WTC11 (cell line): ENCODE measurements at regions not wholly inside any gene's neighbourhood (a gene's known extent, or its start where the extent isn't known, plus 50 kb on each side); places are given as distances from the start of the nearest gene placed in this dataset.

Source experiments
- ATAC-seq: fragments of 200-7000 bp; cut with Tn5 transposase; 2 replicates; pipeline ENCODE4 v1.10.0; 2021; ENCODE audit warnings: mild to moderate bottlenecking, moderate library complexity
- CTCF ChIA-PET: fragments of 300-600 bp; sonication (Branson Sonifier 250); formaldehyde crosslinking; loops from one replicate; lab custom pipeline; 2021; ENCODE audit warnings: antibody characterized with exemption; lab: Charles Lee
- POLR2A ChIA-PET: fragments of 350-600 bp; sonication (Branson Sonifier 250); formaldehyde crosslinking; loops from one replicate; lab custom pipeline; 2021; ENCODE audit warnings: antibody characterized with exemption; lab: Charles Lee
- DNase-seq: peaks from one replicate; pipeline ENCODE4 v3.0.0; 2021; ENCODE audit warnings: low spot score
- H3K27ac Mint-ChIP-seq: 2 replicates; pipeline ENCODE4 v1.8.0; 2021; ENCODE audit warnings: mixed read lengths
- H3K27me3 Mint-ChIP-seq: 2 replicates; pipeline ENCODE4 v1.8.0; 2021; ENCODE audit warnings: low read depth, mild to moderate bottlenecking, moderate library complexity, mixed read lengths
- H3K36me3 Mint-ChIP-seq: 2 replicates; pipeline ENCODE4 v1.8.0; 2021; ENCODE audit warnings: mixed read lengths
- H3K4me1 Mint-ChIP-seq: 2 replicates; pipeline ENCODE4 v1.8.0; 2022; ENCODE audit warnings: mixed read lengths
- H3K4me3 Mint-ChIP-seq: 2 replicates; pipeline ENCODE4 v1.8.0; 2021; ENCODE audit warnings: mild to moderate bottlenecking, moderate library complexity, mixed read lengths
- H3K9me3 Mint-ChIP-seq: 2 replicates; pipeline ENCODE4 v1.8.0; 2021; ENCODE audit warnings: mixed read lengths
- ATF1 ChIP-seq: sonication (generic); formaldehyde crosslinking; IDR thresholded peaks from 2 replicates; pipeline ENCODE4 v1.8.1; 2023; ENCODE audit warnings: mild to moderate bottlenecking, moderate library complexity, missing genetic modification reagents
- FOXJ3 ChIP-seq: sonication (generic); formaldehyde crosslinking; IDR thresholded peaks from 2 replicates; pipeline ENCODE4 v1.9.0; 2021; ENCODE audit warnings: missing genetic modification reagents, mild to moderate bottlenecking, borderline replicate concordance
- GTF2I ChIP-seq: fragments of 250-450 bp; sonication (Bioruptor Pico); conservative IDR thresholded peaks from 2 replicates; pipeline ENCODE4 v1.4.0; 2021; ENCODE audit warnings: mild to moderate bottlenecking
- IRF2 ChIP-seq: sonication (generic); formaldehyde crosslinking; IDR thresholded peaks from 2 replicates; pipeline ENCODE4 v1.8.0; 2022; ENCODE audit warnings: low read depth, missing genetic modification reagents, borderline replicate concordance
- MXD4 ChIP-seq: fragments of 250-450 bp; sonication (Bioruptor Pico); IDR thresholded peaks from 2 replicates; pipeline ENCODE4 v1.8.0; 2021; ENCODE audit warnings: mild to moderate bottlenecking, moderate library complexity, borderline replicate concordance
- NFYB ChIP-seq: sonication (generic); formaldehyde crosslinking; conservative IDR thresholded peaks from 2 replicates; pipeline ENCODE4 v1.8.0; 2022; ENCODE audit warnings: low read depth, missing genetic modification reagents
- RELA ChIP-seq: sonication (generic); formaldehyde crosslinking; IDR thresholded peaks from 2 replicates; pipeline ENCODE4 v1.8.1; 2022; ENCODE audit warnings: missing genetic modification reagents, mild to moderate bottlenecking, borderline replicate concordance
- SMAD3 ChIP-seq: sonication (generic); formaldehyde crosslinking; IDR thresholded peaks from 2 replicates; pipeline ENCODE4 v1.8.0; 2022; ENCODE audit warnings: missing genetic modification reagents, mild to moderate bottlenecking, borderline replicate concordance
- SP1 ChIP-seq: sonication (generic); formaldehyde crosslinking; conservative IDR thresholded peaks from 2 replicates; pipeline ENCODE4 v1.8.1; 2022; ENCODE audit warnings: missing genetic modification reagents
- TEAD1 ChIP-seq: sonication (generic); formaldehyde crosslinking; IDR thresholded peaks from 2 replicates; pipeline ENCODE4 v1.8.0; 2022; ENCODE audit warnings: mild to moderate bottlenecking, missing genetic modification reagents
- TP53 ChIP-seq: sonication (generic); formaldehyde crosslinking; IDR thresholded peaks from 2 replicates; pipeline ENCODE4 v1.8.1; 2023; ENCODE audit warnings: mild to moderate bottlenecking, missing genetic modification reagents
- ZNF138 ChIP-seq: sonication (generic); formaldehyde crosslinking; conservative IDR thresholded peaks from 2 replicates; pipeline ENCODE4 v1.8.1; 2022; ENCODE audit warnings: mild to moderate bottlenecking, moderate library complexity, missing genetic modification reagents
- ZNF219 ChIP-seq: sonication (generic); formaldehyde crosslinking; IDR thresholded peaks from 2 replicates; pipeline ENCODE4 v1.8.0; 2023; ENCODE audit warnings: missing genetic modification reagents, mild to moderate bottlenecking, borderline replicate concordance
- ZNF263 ChIP-seq: sonication (generic); formaldehyde crosslinking; IDR thresholded peaks from 2 replicates; pipeline ENCODE4 v1.8.1; 2022; ENCODE audit warnings: low read depth, mild to moderate bottlenecking, moderate library complexity, missing genetic modification reagents
- ZNF416 ChIP-seq: fragments of 250-450 bp; sonication (Bioruptor Pico); IDR thresholded peaks from 2 replicates; pipeline ENCODE4 v1.9.0; 2021; ENCODE audit warnings: mild to moderate bottlenecking, inconsistent platforms
- TF ChIP-seq, protein P1 (sequence below): sonication (generic); formaldehyde crosslinking; IDR thresholded peaks from 2 replicates; pipeline ENCODE4 v1.8.0; 2023; ENCODE audit warnings: mild to moderate bottlenecking, missing genetic modification reagents
- TF ChIP-seq, protein P2 (sequence below): sonication (generic); formaldehyde crosslinking; IDR thresholded peaks from 2 replicates; pipeline ENCODE4 v1.8.1; 2022; ENCODE audit warnings: mild to moderate bottlenecking, moderate library complexity, missing genetic modification reagents
- TF ChIP-seq, protein P3 (sequence below): sonication (generic); formaldehyde crosslinking; IDR thresholded peaks from 2 replicates; pipeline ENCODE4 v1.8.1; 2023; ENCODE audit warnings: mild to moderate bottlenecking, missing genetic modification reagents, moderate library complexity
- TF ChIP-seq, protein P4 (sequence below): fragments of 250-450 bp; sonication (Bioruptor Pico); IDR thresholded peaks from 2 replicates; pipeline ENCODE4 v1.8.0; 2021; ENCODE audit warnings: mild to moderate bottlenecking
- TF ChIP-seq, protein P5 (sequence below): fragments of 250-450 bp; sonication (Bioruptor Pico); conservative IDR thresholded peaks from 2 replicates; pipeline ENCODE4 v1.9.0; 2021; ENCODE audit warnings: mild to moderate bottlenecking
- TF ChIP-seq, protein P6 (sequence below): fragments of 250-450 bp; sonication (Bioruptor Pico); IDR thresholded peaks from 2 replicates; pipeline ENCODE4 v1.9.0; 2021; ENCODE audit warnings: moderate library complexity, mild to moderate bottlenecking, inconsistent platforms, borderline replicate concordance
- TF ChIP-seq, protein P7 (sequence below): fragments of 250-450 bp; sonication (Bioruptor Pico); IDR thresholded peaks from 2 replicates; pipeline ENCODE4 v2.1.2; 2022; ENCODE audit warnings: mild to moderate bottlenecking, moderate library complexity

DNA sequence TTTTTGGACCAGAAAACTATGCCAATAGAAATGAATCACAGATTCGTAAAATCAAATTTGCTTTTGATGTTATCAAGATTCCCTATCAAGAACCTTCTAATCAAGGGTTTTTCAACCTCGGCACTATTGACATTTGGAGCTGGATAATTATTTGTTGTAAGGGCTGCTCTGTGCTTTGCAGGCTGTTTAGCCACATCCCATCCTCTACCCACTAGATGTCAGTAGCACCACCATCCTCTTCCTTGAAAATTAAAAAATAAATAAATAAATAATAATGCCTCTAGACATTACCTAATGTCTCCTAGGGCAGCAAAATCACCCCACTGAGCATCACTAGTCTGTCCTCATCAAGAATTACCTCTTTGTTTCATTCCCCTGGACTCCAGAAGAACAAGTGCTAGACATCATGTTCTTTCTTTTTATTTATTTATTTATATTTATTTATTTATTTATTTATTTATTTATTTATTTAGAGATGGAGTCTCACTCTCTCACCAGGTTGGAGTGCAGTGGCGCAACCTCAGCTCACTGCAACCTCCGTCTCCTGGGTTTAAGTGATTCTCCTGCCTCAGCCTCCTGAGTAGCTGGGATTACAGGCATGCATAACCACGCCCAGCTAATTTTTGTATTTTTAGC is 744.7 kb downstream of the KCNA4 start:
- H3K27ac Mint-ChIP-seq, result no peak overlapping the region
- H3K36me3 Mint-ChIP-seq, result no peaks in the 10 kb centered on the region

DNA sequence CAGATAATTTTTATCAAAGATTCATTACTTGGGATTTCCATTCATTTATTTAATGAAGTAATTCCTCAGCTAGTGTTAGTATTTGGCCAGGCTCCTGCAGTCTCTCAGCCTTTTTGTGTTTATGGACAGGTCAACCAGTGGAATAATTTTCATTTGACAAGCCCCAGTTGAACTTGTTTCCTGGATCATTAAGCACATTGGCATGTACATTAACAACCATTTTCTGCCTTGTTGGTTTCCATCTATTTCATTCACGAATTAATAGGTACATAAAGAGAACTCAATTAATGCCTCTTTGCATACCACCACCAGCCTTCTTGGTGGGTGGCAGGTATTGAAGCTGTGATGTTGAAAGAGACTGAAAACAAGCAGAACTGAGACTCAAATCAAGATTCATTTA is 745.2 kb downstream of the KCNA4 start:
- no peak overlapping the region for H3K4me3 Mint-ChIP-seq
- no peaks in the 10 kb centered on the region; the same call in 1 of the 2 replicates for H3K27me3 Mint-ChIP-seq
- H3K36me3 Mint-ChIP-seq, result no peaks in the 10 kb centered on the region
- no peaks in the 10 kb centered on the region for H3K4me1 Mint-ChIP-seq
- no peak for ATAC-seq
- no peaks in the 10 kb centered on the region for H3K9me3 Mint-ChIP-seq
- no peak overlapping the region for H3K27ac Mint-ChIP-seq
- CTCF ChIA-PET, result interaction anchor here (0.7 to 1.8 kb wide), 6 partner anchors 25 to 112 kb away, joined by 3 to 8 read pairs (median 4); no protein-coding TSS in a partner anchor
- POLR2A ChIA-PET, result no interaction called here
- DNase-seq, result no peak
- no peak for TF ChIP-seq TP53
- TF ChIP-seq TEAD1, result no peak
- TF ChIP-seq, protein P1, sequence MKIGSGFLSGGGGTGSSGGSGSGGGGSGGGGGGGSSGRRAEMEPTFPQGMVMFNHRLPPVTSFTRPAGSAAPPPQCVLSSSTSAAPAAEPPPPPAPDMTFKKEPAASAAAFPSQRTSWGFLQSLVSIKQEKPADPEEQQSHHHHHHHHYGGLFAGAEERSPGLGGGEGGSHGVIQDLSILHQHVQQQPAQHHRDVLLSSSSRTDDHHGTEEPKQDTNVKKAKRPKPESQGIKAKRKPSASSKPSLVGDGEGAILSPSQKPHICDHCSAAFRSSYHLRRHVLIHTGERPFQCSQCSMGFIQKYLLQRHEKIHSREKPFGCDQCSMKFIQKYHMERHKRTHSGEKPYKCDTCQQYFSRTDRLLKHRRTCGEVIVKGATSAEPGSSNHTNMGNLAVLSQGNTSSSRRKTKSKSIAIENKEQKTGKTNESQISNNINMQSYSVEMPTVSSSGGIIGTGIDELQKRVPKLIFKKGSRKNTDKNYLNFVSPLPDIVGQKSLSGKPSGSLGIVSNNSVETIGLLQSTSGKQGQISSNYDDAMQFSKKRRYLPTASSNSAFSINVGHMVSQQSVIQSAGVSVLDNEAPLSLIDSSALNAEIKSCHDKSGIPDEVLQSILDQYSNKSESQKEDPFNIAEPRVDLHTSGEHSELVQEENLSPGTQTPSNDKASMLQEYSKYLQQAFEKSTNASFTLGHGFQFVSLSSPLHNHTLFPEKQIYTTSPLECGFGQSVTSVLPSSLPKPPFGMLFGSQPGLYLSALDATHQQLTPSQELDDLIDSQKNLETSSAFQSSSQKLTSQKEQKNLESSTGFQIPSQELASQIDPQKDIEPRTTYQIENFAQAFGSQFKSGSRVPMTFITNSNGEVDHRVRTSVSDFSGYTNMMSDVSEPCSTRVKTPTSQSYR (CRISPR knock-in tag), result no peak
- no peak for TF ChIP-seq GTF2I (CRISPR knock-in tag)
- no peak for TF ChIP-seq RELA
- TF ChIP-seq IRF2 (CRISPR knock-in tag), result no peak
- TF ChIP-seq ZNF219, result no peak
- TF ChIP-seq, protein P2, sequence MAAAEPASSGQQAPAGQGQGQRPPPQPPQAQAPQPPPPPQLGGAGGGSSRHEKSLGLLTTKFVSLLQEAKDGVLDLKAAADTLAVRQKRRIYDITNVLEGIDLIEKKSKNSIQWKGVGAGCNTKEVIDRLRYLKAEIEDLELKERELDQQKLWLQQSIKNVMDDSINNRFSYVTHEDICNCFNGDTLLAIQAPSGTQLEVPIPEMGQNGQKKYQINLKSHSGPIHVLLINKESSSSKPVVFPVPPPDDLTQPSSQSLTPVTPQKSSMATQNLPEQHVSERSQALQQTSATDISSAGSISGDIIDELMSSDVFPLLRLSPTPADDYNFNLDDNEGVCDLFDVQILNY, result no peak
- no peak for TF ChIP-seq SP1
- TF ChIP-seq, protein P3, sequence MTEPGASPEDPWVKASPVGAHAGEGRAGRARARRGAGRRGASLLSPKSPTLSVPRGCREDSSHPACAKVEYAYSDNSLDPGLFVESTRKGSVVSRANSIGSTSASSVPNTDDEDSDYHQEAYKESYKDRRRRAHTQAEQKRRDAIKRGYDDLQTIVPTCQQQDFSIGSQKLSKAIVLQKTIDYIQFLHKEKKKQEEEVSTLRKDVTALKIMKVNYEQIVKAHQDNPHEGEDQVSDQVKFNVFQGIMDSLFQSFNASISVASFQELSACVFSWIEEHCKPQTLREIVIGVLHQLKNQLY (CRISPR knock-in tag), result no peak

More for the DNA sequence above, 744.7 kb downstream of the KCNA4 start:
- TF ChIP-seq SMAD3 (CRISPR knock-in tag), result no peak
- TF ChIP-seq ATF1, result no peak
- no peak for TF ChIP-seq ZNF263
- TF ChIP-seq, protein P4, sequence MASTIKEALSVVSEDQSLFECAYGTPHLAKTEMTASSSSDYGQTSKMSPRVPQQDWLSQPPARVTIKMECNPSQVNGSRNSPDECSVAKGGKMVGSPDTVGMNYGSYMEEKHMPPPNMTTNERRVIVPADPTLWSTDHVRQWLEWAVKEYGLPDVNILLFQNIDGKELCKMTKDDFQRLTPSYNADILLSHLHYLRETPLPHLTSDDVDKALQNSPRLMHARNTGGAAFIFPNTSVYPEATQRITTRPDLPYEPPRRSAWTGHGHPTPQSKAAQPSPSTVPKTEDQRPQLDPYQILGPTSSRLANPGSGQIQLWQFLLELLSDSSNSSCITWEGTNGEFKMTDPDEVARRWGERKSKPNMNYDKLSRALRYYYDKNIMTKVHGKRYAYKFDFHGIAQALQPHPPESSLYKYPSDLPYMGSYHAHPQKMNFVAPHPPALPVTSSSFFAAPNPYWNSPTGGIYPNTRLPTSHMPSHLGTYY (CRISPR knock-in tag), result no peak
- no peak for TF ChIP-seq ZNF138 (CRISPR knock-in tag)
- no peak for TF ChIP-seq NFYB (CRISPR knock-in tag)
- TF ChIP-seq, protein P5, sequence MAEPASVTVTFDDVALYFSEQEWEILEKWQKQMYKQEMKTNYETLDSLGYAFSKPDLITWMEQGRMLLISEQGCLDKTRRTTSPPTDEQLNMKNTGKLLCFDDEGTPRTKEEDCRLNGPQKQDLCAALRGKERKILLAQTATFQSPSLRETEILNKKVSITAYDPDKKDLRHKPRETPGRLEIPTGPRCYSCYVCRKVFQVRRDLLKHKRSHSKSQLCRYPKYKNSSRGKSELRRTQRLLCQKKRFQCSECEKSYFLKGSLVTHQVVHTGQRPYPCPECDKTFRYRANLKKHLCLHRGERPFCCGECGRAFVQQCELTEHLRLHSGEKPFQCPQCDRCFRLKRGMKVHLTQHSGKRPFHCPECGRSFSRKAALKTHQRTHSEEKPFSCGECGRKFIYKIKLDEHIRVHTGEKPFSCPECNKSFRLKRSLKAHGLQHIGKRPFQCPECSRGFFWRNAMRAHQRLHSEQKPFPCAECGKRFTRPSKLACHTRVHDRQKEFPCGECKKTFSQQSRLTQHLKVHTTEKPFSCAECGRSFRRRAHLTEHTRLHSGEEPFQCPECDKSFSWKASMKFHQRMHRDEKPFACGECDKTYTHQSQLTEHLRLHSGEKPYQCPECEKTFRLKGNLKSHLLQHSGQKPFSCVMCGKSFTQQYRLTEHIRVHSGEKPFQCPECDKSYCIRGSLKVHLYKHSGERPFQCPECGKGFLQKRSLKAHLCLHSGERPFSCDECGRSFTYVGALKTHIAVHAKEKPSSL, result no peak
- no peak for TF ChIP-seq MXD4 (CRISPR knock-in tag)
- no peak for TF ChIP-seq ZNF416 (CRISPR knock-in tag)
- TF ChIP-seq, protein P6, sequence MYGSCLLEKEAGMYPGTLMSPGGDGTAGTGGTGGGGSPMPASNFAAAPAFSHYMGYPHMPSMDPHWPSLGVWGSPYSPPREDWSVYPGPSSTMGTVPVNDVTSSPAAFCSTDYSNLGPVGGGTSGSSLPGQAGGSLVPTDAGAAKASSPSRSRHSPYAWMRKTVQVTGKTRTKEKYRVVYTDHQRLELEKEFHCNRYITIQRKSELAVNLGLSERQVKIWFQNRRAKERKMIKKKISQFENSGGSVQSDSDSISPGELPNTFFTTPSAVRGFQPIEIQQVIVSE (CRISPR knock-in tag), result no peak
- TF ChIP-seq, protein P7, sequence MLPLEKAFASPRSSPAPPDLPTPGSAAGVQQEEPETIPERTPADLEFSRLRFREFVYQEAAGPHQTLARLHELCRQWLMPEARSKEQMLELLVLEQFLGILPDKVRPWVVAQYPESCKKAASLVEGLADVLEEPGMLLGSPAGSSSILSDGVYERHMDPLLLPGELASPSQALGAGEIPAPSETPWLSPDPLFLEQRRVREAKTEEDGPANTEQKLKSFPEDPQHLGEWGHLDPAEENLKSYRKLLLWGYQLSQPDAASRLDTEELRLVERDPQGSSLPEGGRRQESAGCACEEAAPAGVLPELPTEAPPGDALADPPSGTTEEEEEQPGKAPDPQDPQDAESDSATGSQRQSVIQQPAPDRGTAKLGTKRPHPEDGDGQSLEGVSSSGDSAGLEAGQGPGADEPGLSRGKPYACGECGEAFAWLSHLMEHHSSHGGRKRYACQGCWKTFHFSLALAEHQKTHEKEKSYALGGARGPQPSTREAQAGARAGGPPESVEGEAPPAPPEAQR, result no peak
- no peak for TF ChIP-seq FOXJ3
- Mint-ChIP-seq H3K4me3 (no peak overlapping the region), H3K9me3 (no peaks in the 10 kb centered on the region), H3K4me1 (no peaks in the 10 kb centered on the region), H3K27me3 (no peaks in the 10 kb centered on the region; the same call in 1 of the 2 replicates)
- CTCF ChIA-PET, result interaction anchor here (0.7 to 1.8 kb wide), 6 partner anchors 26 to 113 kb away, joined by 3 to 8 read pairs (median 4); no protein-coding TSS in a partner anchor
- DNase-seq (no peak), ATAC-seq (peak; percentile 74)
- POLR2A ChIA-PET, result no interaction called here
